ENCODE measurements at regions not wholly inside any gene's neighbourhood (a gene's known extent, or its start where the extent isn't known, plus 50 kb on each side); places are given as distances from the start of the nearest gene placed in this dataset.

DNA sequence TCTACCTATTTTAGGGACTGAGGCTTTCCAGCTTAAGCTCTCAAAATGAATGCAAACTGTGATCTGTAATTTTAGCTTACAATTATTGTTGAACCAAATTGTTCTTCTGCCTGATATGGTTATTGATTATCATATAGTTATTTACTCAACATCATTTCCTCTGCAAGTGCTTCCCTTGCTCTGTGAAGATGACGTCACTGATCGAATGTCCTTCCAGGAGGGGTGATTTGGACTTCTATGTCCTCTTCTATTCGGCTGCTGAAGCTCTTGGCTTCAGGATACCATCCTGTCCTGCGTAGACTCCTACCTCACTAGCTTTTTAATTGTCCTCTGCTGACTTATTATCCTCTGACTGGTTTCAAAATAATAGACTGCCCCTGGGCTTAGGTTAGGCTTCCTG is 137.4 kb upstream of the LARGE1 start:
- TF ChIP-seq EZH2 (IDR thresholded peaks at IDR 0.05; ENCODE audit: insufficient read depth, poor library complexity, severe bottlenecking) (no peak), EZH2phosphoT487 (IDR thresholded peaks at IDR 0.05; ENCODE audit: insufficient read depth, low read depth) (no peak)
- H4K20me1 ChIP-seq (ENCODE audit: insufficient read depth), result no peaks in the 10 kb centered on the region
- no peak overlapping the region for H3K27ac ChIP-seq
- in situ Hi-C loops (cut with MboI), result no loop called here
- H3F3A ChIP-seq (ENCODE audit: insufficient read depth), result no peaks in the 10 kb centered on the region
- DNase-seq, result no peak
- H3K36me3 ChIP-seq (ENCODE audit: low read depth), result no peaks in the 10 kb centered on the region
- no peaks in the 10 kb centered on the region for H3K27me3 ChIP-seq (replicated peaks; ENCODE audit: insufficient read depth)
- no peaks in the 10 kb centered on the region for H3K9me3 ChIP-seq (ENCODE audit: low read depth)
- H3K9ac ChIP-seq, result no peak overlapping the region
- H3K79me2 ChIP-seq (ENCODE audit: insufficient read depth), result no peaks in the 10 kb centered on the region
- no peak overlapping the region for H2AFZ ChIP-seq
- H3K4me2 ChIP-seq (ENCODE audit: unreplicated experiment), result no peak overlapping the region
- 16 to 18% methylated on average over 4 of the region's 4 CpGs for WGBS, 2 experiments (ENCODE audit: low coverage in 1 of 2, low lambda C conversion rate in 2 of 2, missing lambda C conversion rate in 2 of 2)
- no peaks in the 10 kb centered on the region for H3K9me2 ChIP-seq (ENCODE audit: insufficient read depth)
- no peaks in the 10 kb centered on the region for H3K4me1 ChIP-seq (ENCODE audit: insufficient read depth)
- no peak overlapping the region for H3K4me3 ChIP-seq

DNA sequence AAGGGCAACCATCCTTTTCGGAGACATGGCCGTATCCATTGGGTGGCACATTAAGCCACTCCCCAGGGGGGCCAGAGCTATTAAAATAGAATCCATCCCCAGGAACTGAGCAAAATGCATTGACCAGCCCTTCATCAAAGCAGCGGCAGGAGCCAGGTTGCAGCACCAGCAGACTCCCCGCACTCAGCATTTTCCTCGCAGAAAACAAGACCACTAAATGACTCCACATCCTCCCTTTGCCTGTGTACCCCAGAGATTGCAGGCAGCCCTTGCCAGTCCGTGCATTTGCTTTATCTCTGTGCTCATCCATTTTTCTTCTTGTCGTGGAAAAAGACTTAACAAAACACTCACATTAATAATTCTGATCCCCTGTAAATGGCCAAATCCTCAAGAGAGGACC is 144.4 kb upstream of the LARGE1 start:
- H4K20me1 ChIP-seq (ENCODE audit: insufficient read depth), result no peaks in the 10 kb centered on the region
- 23 to 27% methylated on average over 7 of the region's 7 CpGs for WGBS, 2 experiments (ENCODE audit: low coverage in 1 of 2, low lambda C conversion rate in 2 of 2, missing lambda C conversion rate in 2 of 2)
- in situ Hi-C loops (cut with MboI), result no loop called here
- H3K27ac ChIP-seq, result no peak overlapping the region
- no peak for DNase-seq
- H3K9me3 ChIP-seq (ENCODE audit: low read depth), result no peaks in the 10 kb centered on the region
- H3K36me3 ChIP-seq (ENCODE audit: low read depth), result no peaks in the 10 kb centered on the region
- H3K4me2 ChIP-seq (ENCODE audit: unreplicated experiment), result no peak overlapping the region
- H3K27me3 ChIP-seq (replicated peaks; ENCODE audit: insufficient read depth), result no peaks in the 10 kb centered on the region
- no peak for TF ChIP-seq EZH2phosphoT487 (IDR thresholded peaks at IDR 0.05; ENCODE audit: insufficient read depth, low read depth)
- no peak for TF ChIP-seq EZH2 (IDR thresholded peaks at IDR 0.05; ENCODE audit: insufficient read depth, poor library complexity, severe bottlenecking)
- no peak overlapping the region for H3K9ac ChIP-seq
- no peak overlapping the region for H3K4me3 ChIP-seq
- no peaks in the 10 kb centered on the region for H3K9me2 ChIP-seq (ENCODE audit: insufficient read depth)
- H2AFZ ChIP-seq, result no peak overlapping the region
- H3F3A ChIP-seq (ENCODE audit: insufficient read depth), result no peaks in the 10 kb centered on the region
- H3K4me1 ChIP-seq (ENCODE audit: insufficient read depth), result no peaks in the 10 kb centered on the region
- H3K79me2 ChIP-seq (ENCODE audit: insufficient read depth), result no peaks in the 10 kb centered on the region

DNA sequence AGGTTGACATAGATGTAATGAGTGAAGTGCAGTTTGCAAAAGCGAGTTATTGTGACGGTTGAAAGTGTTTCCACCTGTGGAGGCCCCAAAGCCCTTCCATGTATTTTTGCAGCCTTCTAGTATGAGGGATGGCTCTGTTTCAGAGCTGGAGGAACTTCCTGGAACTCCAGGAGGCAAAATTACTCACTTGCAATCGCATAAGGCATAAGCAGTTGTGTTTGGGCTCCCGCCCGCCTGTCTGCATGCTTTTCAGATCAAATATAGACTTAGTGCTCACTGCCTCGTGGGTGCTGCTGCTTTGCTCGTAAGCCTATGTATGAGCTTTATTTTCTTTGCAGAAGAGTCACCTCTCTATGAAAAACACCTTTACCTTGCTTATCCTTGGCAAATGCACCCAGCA is 146.8 kb upstream of the LARGE1 start:
- H3K27ac ChIP-seq, result no peak overlapping the region
- no peaks in the 10 kb centered on the region for H3F3A ChIP-seq (ENCODE audit: insufficient read depth)
- no peak overlapping the region for H3K9ac ChIP-seq
- no peaks in the 10 kb centered on the region for H4K20me1 ChIP-seq (ENCODE audit: insufficient read depth)
- H3K79me2 ChIP-seq (ENCODE audit: insufficient read depth), result no peaks in the 10 kb centered on the region
- in situ Hi-C loops (cut with MboI), result no loop called here
- H3K9me2 ChIP-seq (ENCODE audit: insufficient read depth), result no peaks in the 10 kb centered on the region
- H3K9me3 ChIP-seq (ENCODE audit: low read depth), result no peaks in the 10 kb centered on the region
- TF ChIP-seq EZH2phosphoT487 (IDR thresholded peaks at IDR 0.05; ENCODE audit: insufficient read depth, low read depth) (no peak), EZH2 (IDR thresholded peaks at IDR 0.05; ENCODE audit: insufficient read depth, poor library complexity, severe bottlenecking) (no peak)
- 28 to 33% methylated on average over 7 of the region's 7 CpGs for whole genome bisulfite sequencing, 2 experiments (ENCODE audit: low coverage in 1 of 2, low lambda C conversion rate in 2 of 2, missing lambda C conversion rate in 2 of 2)
- H2AFZ ChIP-seq, result no peak overlapping the region
- no peak overlapping the region for H3K4me3 ChIP-seq
- H3K27me3 ChIP-seq (replicated peaks; ENCODE audit: insufficient read depth), result no peaks in the 10 kb centered on the region
- no peak overlapping the region for H3K4me2 ChIP-seq (ENCODE audit: unreplicated experiment)
- H3K36me3 ChIP-seq (ENCODE audit: low read depth), result no peaks in the 10 kb centered on the region
- no peaks in the 10 kb centered on the region for H3K4me1 ChIP-seq (ENCODE audit: insufficient read depth)
- DNase-seq, result no peak

DNA sequence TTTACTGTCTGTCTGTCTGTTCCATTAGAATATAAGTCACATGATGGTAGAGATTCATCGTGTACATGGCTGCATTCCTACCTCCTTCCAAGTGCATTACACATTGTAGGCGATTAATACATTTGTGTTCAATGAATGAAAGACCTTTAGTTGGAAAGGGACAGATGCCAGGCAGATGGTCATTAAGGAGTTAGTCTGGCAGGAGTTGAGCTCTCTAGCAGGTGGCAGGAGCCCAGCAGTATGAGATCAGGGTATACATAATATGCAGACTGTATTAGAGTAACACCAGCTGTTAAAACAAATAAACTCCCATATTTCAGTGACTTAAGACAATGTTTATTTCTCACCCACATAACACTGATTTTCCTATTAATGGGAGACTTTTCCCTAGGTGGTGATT is 147.7 kb upstream of the LARGE1 start:
- 10 to 19% methylated on average over 2 of the region's 2 CpGs for WGBS, 2 experiments (ENCODE audit: low coverage in 1 of 2, low lambda C conversion rate in 2 of 2, missing lambda C conversion rate in 2 of 2)
- Histone ChIP-seq H3K4me1 (ENCODE audit: insufficient read depth) (no peaks in the 10 kb centered on the region), H3K36me3 (ENCODE audit: low read depth) (no peaks in the 10 kb centered on the region)

DNA sequence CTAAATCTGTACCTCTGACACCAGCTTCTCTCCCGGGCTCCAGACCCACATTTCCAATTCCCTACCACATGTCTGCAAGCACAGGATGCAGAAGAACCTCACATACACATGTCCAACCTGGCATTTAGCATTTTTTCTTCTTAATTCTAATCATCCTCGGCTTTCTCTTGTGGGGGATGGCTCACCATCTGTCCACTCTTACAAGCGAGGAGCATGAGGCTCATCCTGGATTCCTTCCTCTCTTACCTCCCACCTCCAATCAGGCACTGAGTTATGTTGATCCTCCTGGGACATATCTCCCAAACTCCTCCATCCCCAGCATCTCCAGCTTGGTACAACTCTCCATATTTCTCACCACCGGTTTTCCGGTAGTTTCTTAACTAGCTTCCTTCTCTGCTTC is 149.8 kb upstream of the LARGE1 start:
- TF ChIP-seq EZH2phosphoT487 (IDR thresholded peaks at IDR 0.05; ENCODE audit: insufficient read depth, low read depth) (no peak), EZH2 (IDR thresholded peaks at IDR 0.05; ENCODE audit: insufficient read depth, poor library complexity, severe bottlenecking) (no peak)
- Histone ChIP-seq H3K27ac (no peak overlapping the region), H3K9me2 (ENCODE audit: insufficient read depth) (no peaks in the 10 kb centered on the region), H3K27me3 (replicated peaks; ENCODE audit: insufficient read depth) (no peaks in the 10 kb centered on the region), H3K4me2 (ENCODE audit: unreplicated experiment) (no peak overlapping the region), H4K20me1 (ENCODE audit: insufficient read depth) (no peaks in the 10 kb centered on the region), H3K79me2 (ENCODE audit: insufficient read depth) (no peaks in the 10 kb centered on the region), H3K9ac (no peak overlapping the region), H3K4me1 (ENCODE audit: insufficient read depth) (no peaks in the 10 kb centered on the region), H3K36me3 (ENCODE audit: low read depth) (no peaks in the 10 kb centered on the region), H3K4me3 (no peak overlapping the region), H3F3A (ENCODE audit: insufficient read depth) (no peaks in the 10 kb centered on the region), H2AFZ (no peak overlapping the region), H3K9me3 (ENCODE audit: low read depth) (no peaks in the 10 kb centered on the region)
- 22 to 30% methylated on average over 5 of the region's 5 CpGs for WGBS, 2 experiments (ENCODE audit: low coverage in 1 of 2, low lambda C conversion rate in 2 of 2, missing lambda C conversion rate in 2 of 2)
- in situ Hi-C loops (cut with MboI), result no loop called here
- DNase-seq, result no peak

More for the DNA sequence above, 147.7 kb upstream of the LARGE1 start:
- Histone ChIP-seq H2AFZ (no peak overlapping the region), H4K20me1 (ENCODE audit: insufficient read depth) (no peaks in the 10 kb centered on the region), H3K4me2 (ENCODE audit: unreplicated experiment) (no peak overlapping the region), H3K9me2 (ENCODE audit: insufficient read depth) (no peaks in the 10 kb centered on the region), H3F3A (ENCODE audit: insufficient read depth) (no peaks in the 10 kb centered on the region), H3K4me3 (no peak overlapping the region), H3K27ac (no peak overlapping the region), H3K79me2 (ENCODE audit: insufficient read depth) (no peaks in the 10 kb centered on the region), H3K9me3 (ENCODE audit: low read depth) (no peaks in the 10 kb centered on the region), H3K27me3 (replicated peaks; ENCODE audit: insufficient read depth) (no peaks in the 10 kb centered on the region), H3K9ac (no peak overlapping the region)
- in situ Hi-C loops (cut with MboI), result no loop called here
- no peak for TF ChIP-seq EZH2 (IDR thresholded peaks at IDR 0.05; ENCODE audit: insufficient read depth, poor library complexity, severe bottlenecking)
- no peak for TF ChIP-seq EZH2phosphoT487 (IDR thresholded peaks at IDR 0.05; ENCODE audit: insufficient read depth, low read depth)
- no peak for DNase-seq

All from GM23248 (cell line).